Hematopoietic multipotent progenitor cell treated with erythropoietin and hydrocortisone succinate and interleukin-3 and kit ligand, for 6 days (in vitro differentiated cells): ENCODE measurements at regions not wholly inside any gene's neighbourhood (a gene's known extent, or its start where the extent isn't known, plus 50 kb on each side); places are given as distances from the start of the nearest gene placed in this dataset.

Experiments
- DNase-seq: peaks from one replicate; pipeline ENCODE4 v3.0.0-alpha.2; 2015

GRCh38 chr13:72208112-72208645, 341.2 kb upstream of the DACH1 start:
- no peak for DNase-seq

DNA sequence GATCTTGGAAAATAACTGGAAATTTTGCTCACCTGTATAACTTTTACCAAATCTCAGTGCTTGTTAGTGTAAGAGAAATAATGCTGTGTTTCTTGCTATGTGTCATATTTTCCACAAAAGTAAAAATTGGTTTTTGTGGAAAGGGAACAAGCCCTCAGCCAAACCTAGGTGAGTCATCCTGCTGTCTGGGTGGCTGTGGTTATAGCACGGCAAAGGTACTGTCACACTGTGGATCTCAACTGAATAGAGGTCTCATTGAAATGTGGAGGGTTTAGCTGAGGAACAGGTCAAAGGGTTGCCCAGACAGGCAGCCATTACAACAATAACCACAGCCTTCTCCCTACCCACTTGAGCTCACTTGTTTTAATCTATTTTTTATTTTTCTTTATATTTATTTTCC, 338.8 kb upstream of the DACH1 start:
- no peak for DNase-seq

DNA sequence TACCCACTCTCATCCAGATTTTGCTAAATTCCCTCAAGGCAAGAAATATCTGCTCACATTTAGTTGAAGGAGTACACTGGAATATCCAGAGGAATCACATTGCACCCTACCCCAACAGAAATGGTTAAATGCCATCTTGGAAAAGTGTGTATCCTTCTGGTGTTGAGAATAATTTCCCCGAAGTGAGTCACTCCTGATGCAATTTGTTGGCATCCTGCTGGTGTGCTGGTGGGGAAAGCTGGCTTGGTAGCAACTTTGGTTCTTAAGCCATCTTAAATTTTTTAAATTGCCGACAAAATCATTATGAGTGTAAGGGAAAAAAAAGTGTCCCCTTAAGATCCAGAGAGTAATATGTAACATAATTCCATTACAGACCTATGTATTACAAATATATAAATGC, 337.3 kb upstream of the DACH1 start:
- DNase-seq = no peak

DNA sequence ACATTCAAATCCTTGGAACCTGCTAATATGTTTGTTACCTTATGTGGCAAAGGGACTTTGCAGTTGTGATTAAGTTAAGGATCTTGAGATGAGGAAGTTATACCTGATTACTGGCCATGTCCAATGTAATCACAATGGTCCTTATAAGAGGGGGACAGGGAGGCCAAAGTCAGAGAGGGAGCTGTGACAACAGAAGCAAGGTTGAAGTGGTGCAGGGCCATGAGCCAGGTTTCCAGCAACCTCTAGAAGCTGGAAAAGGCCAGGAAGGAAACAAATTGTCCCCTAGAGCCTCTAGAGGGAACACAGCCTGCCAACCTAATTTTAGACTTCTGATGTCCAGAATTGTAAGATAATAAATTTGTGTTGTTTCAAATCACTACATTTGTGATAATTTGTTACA, 334.7 kb upstream of the DACH1 start:
- no peak for DNase-seq

DNA sequence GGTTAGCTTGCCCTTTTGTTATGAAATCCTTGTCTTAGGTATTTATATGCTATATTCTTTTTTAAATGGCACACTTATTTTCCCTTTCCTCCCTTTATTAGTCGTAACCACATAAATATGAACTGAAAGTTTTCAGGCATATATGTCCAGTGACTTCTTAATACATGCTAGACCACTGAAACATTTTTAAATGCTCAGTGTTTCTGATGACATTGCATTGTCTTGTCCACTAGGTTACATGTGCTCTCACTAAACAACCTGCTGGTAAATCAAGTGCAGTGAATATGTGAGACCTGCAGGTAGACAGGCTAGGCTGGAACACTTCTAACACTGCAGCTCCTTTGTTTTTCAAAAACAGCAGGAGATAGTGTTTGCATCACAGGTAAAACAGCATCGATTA, 332.6 kb upstream of the DACH1 start:
- DNase-seq = no peak

GRCh38 chr13:72198967-72199560, 332.1 kb upstream of the DACH1 start:
- no peak for DNase-seq

DNA sequence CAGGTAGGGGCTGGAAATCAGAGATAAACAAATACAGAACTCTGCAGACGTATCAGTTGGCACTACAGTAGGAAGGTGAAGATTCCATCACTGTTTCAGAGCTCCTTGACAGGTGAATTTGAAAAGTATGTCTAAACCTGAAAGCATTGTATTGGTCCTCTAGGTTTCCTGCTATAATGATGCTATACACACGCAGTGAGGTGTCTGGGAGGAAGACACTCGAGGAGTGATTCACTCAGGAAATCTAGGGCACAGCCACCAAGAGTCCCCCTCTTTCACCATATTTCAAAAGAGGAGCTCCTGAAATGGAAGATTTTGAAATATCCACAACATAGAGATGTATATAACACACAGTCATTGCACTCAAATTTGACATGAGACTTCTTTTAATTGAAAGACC, 331.0 kb upstream of the DACH1 start:
- DNase-seq = peak; percentile 3

DNA sequence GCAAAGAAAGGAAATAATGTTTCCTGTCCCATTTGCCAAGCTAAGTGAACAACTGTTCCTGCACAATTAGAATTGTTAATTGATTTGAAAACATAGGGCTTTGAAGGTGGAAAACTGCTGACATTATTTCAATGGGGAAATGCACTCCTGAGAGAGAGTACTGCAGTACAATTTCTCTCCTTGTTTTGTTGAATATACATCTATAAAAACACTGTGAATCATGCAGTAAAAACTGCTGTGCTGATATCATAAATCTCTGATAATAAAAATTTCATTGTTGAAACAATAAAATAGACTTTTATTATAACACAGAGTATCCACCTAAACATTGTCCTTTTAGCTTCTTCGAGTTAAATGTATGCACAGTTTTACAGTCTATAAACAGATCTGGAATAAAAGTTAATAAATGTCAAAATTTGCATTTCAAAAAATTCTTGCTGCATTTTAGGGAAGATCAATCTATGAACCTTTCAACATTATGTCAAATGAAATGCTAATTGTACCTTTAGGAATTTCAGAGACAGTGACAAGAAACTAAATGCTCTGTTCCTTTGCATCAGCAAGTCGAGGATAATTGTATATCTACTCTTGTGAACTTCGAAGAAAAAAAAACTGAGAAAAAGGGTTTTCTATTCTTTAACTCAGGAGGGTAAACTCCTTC, 328.2 kb upstream of the DACH1 start:
- DNase-seq = no peak

GRCh38 chr13:72194523-72194922, 327.5 kb upstream of the DACH1 start:
- peak; percentile 1 for DNase-seq

DNA sequence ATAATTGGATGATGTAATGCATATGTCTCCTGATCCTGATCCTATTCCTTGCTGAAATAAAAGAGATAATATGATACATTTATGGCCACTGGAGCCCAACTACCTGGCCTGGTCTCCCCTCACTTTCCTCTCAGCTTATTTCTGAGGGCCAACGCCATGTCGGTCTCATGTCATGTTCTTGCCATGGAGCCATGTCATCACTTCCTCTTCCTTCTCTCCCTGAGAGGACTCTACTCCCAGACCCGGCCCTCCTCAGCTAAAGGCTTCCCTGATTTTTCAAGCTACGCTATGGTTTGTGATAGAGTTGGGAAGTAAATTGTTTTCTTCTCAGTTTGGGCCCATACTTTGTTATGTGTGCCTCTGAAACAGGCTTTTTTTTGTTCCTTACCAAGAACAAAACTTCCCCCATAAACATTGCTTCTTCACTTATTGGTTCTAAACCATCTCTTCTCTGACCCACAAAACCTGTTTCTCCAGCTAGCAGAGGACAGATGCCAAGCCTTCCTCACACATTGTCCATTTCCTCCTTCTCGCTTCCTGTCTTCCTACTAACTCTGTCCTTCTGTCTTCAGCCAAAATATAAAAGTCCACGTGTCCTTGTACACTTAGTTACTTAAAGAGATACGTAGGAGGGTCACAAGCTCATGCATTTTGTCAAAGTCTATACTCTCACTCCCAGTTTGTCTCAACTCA, 319.9 kb upstream of the DACH1 start:
- DNase-seq = no peak

- no peak for DNase-seq
Observed at GRCh38 chr13:72185776-72186175, 318.8 kb upstream of the DACH1 start.

GRCh38 chr13:72181661-72182060, 314.7 kb upstream of the DACH1 start:
- DNase-seq = no peak

DNA sequence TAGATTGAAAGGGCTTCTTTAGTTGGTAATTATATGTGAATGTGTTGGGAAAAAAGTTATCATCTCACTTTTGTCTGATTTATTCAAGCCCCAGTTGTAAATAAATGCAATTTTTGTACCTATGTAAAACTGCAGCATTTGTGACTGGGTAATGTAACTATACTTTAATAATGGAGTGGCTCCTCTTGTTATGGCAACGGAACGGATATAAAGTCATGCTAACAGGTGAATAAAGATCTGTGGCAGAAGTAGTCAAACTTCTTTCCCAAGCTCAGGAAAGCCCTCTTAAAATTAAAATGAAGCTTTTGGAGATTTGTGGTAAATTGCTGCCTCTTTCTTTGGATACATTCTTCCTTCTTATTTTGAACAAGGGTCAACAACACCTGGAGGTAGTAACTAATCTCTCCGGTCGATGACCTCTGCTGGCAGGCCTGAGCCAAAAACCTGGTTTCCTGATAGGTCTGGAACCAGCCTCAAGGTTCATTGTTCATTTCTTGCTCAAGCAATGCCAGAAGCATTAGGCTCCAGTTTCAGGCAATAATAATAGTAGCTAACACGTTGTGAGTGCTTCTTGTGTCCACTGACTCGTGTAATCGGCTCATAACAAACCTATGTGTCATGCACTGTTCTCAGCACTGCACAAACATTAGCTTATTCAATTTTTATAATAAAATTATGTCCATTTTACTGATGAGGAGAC, 313.4 kb upstream of the DACH1 start:
- no peak for DNase-seq

- no peak for DNase-seq
Observed at GRCh38 chr13:72174549-72174948, 307.5 kb upstream of the DACH1 start.

DNA sequence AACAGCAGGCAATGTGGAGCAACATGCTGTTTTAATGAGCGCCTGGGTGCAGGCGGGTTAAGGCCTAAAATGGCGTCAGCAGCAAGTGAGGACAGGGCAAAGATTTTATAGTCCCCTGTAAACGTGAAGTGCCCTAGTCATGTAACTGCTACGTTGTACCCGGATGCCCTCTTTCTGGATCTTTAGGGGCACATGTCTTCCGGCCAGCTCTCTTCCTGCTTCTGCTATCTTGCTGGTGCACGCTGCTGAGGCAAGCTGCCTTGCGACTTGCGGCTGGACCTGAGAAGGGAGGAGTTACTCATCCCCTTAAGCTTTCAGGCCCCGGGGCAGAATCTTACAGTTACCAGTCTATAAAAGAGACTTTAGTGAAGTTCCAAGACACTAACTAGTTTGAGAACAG, 303.6 kb upstream of the DACH1 start:
- DNase-seq = no peak

DNA sequence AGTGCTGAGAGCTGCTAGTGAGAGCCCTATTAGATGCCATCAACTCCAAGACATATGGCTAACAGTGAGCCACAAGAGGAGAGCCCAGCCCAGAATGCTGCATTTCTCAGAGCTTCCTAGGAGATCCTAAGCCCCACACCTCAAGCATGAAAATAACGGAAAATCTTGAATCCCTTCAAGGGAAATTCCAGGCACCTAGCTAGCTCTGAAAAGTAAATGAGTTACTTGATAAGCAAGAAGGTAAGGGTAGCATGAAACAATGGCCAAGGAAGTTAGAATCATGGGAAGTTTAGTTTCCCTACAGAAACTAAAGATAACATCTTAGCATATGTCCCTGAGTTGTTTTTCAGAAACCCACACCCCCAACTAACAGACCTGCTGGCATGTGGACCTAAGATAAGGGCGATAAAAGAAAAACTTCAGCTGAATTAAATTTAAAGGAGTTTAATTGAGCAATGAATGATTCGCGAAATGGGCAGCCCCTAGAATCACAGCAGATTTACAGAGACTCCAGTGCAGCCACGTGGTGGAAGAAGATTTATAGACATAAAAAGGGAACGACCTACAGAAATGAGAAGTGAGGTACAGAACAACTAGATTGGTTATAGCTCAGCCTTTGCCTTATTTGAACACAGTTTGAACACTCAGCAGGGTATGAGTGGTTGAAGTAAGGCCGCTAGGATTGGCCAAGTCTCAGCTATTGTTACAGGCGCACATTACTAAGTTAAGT, 301.3 kb upstream of the DACH1 start:
- peak; percentile 1 for DNase-seq

DNA sequence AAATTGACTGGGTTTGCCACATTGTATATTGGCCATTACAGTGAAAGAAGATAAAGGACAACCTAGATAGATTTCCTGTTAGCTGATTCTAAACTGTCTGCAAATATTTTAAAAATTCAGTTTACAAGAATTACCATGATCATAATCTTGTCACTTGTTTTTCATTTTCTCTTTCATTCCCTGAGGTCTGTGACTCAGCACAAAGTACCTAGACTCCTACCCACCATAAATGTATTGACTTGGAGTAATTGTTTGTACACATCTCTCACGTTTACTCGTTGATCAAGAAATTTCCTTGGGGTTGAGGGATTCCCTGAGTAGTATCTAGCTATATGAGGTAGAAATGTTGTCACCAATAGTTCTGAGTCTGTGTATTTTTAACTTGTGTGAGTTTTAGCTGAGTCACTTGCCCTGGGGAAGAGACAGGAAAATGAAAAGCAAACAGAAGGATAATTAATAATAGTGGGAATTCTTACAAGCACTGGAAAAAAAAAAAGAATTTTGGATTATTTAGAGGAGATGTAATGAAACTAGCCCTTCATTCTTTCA, 299.2 kb upstream of the DACH1 start:
- no peak for DNase-seq

- DNase-seq = no peak
Observed at GRCh38 chr13:72165276-72165675, 298.3 kb upstream of the DACH1 start.

- no peak for DNase-seq
Observed at GRCh38 chr13:72164811-72165210, 297.8 kb upstream of the DACH1 start.

- no peak for DNase-seq
Observed at GRCh38 chr13:72163678-72164077, 296.7 kb upstream of the DACH1 start.

GRCh38 chr13:72160977-72161376, 294.0 kb upstream of the DACH1 start:
- DNase-seq = no peak

GRCh38 chr13:72156760-72157159, 289.8 kb upstream of the DACH1 start:
- DNase-seq = no peak

DNA sequence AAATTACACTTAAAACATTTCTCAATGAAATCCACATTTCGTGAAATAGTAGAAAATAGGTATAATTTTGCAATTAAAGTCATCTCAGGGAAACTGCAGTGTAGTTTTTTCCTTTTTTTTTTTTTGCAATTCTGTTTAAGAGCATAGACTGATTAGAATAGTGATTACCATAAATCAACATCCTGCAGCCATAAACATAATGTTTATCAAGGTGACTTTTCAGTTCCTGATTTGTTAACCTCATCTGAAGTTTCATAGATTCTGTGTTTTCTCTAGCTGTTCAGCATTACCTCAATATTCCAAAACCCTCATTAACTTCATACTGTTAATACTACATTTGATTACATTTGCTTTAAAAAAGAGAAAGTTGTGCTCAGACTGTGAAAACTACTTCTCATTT, 286.3 kb upstream of the DACH1 start:
- DNase-seq = no peak
